Ectodermal cell (in vitro differentiated cells): ENCODE measurements at regions not wholly inside any gene's neighbourhood (a gene's known extent, or its start where the extent isn't known, plus 50 kb on each side); places are given as distances from the start of the nearest gene placed in this dataset.

Source experiments
- H3K27ac ChIP-seq: 2 replicates; pipeline ENCODE4 v1.7.0; 2013; ENCODE audit warnings: mild to moderate bottlenecking, low read depth, low read length; ENCODE audit not compliant: insufficient read depth, poor library complexity, severe bottlenecking
- H3K27me3 ChIP-seq: 2 replicates; pipeline ENCODE4 v1.7.0; 2013; ENCODE audit warnings: mild to moderate bottlenecking, low read length; ENCODE audit not compliant: insufficient read depth, control insufficient read depth, poor library complexity, severe bottlenecking
- H3K36me3 ChIP-seq: one replicate; pipeline ENCODE4 v1.7.0; 2013; ENCODE audit warnings: low read length; ENCODE audit not compliant: control insufficient read depth, insufficient read depth
- H3K4me1 ChIP-seq: one replicate; pipeline ENCODE4 v1.7.0; 2013; ENCODE audit warnings: low read length; ENCODE audit not compliant: control insufficient read depth, insufficient read depth
- H3K4me3 ChIP-seq: 2 replicates; pipeline ENCODE4 v1.7.0; 2013; ENCODE audit warnings: low read depth, low read length, control low read depth; ENCODE audit not compliant: insufficient read depth
- H3K9me3 ChIP-seq: 2 replicates; pipeline ENCODE4 v1.7.0; 2013; ENCODE audit warnings: mild to moderate bottlenecking, low read length, moderate library complexity; ENCODE audit not compliant: control insufficient read depth
- WGBS, 2 experiments: methylation state at CpG; one replicate each; pipeline ENCODE4 v1.1.7; 2013; ENCODE audit warnings: missing lambda C conversion rate in 2 of 2; 5-methylcytosine and 5-hydroxymethylcytosine counted together

GRCh38 chr20:21003902-21004301 lies 102.3 kb downstream of the LINC00237 start:
- Histone ChIP-seq H3K4me3 (no peak overlapping the region), H3K36me3 (no peaks in the 10 kb centered on the region), H3K9me3 (no peaks in the 10 kb centered on the region), H3K4me1 (no peaks in the 10 kb centered on the region), H3K27ac (no peak overlapping the region), H3K27me3 (no peaks in the 10 kb centered on the region)
- 94 to 98% methylated on average over 2 of the region's 2 CpGs for WGBS, 2 experiments

GRCh38 chr20:21002486-21002885 lies 103.7 kb downstream of the LINC00237 start:
- Histone ChIP-seq H3K36me3 (no peaks in the 10 kb centered on the region), H3K27me3 (no peaks in the 10 kb centered on the region), H3K27ac (no peak overlapping the region), H3K9me3 (no peaks in the 10 kb centered on the region), H3K4me3 (no peak overlapping the region), H3K4me1 (no peaks in the 10 kb centered on the region)
- 90 to 96% methylated on average over 7 to 8 of the region's 8 CpGs for WGBS, 2 experiments

- Histone ChIP-seq H3K4me1 (no peaks in the 10 kb centered on the region), H3K4me3 (no peak overlapping the region), H3K27ac (no peak overlapping the region), H3K9me3 (no peaks in the 10 kb centered on the region), H3K27me3 (no peaks in the 10 kb centered on the region), H3K36me3 (no peaks in the 10 kb centered on the region)
- 92 to 93% methylated on average over 12 of the region's 12 CpGs for WGBS, 2 experiments
Observed at GRCh38 chr20:20993372-20993771, 112.8 kb downstream of the LINC00237 start.

GRCh38 chr20:20992686-20993360 lies 113.3 kb downstream of the LINC00237 start:
- Histone ChIP-seq H3K4me1 (no peaks in the 10 kb centered on the region), H3K36me3 (no peaks in the 10 kb centered on the region), H3K9me3 (no peaks in the 10 kb centered on the region), H3K27me3 (no peaks in the 10 kb centered on the region), H3K27ac (no peak overlapping the region), H3K4me3 (no peak overlapping the region)
- 96% methylated on average over 14 of the region's 15 CpGs for WGBS, 2 experiments

GRCh38 chr20:20992277-20992676 lies 113.9 kb downstream of the LINC00237 start:
- H3K27me3 ChIP-seq = no peaks in the 10 kb centered on the region
- 94 to 100% methylated on average over 5 to 7 of the region's 7 CpGs for WGBS, 2 experiments
- H3K27ac ChIP-seq = no peak overlapping the region
- H3K36me3 ChIP-seq = no peaks in the 10 kb centered on the region
- H3K4me1 ChIP-seq = no peaks in the 10 kb centered on the region
- no peaks in the 10 kb centered on the region for H3K9me3 ChIP-seq
- H3K4me3 ChIP-seq = no peak overlapping the region

- H3K27me3 ChIP-seq = no peaks in the 10 kb centered on the region
- no peaks in the 10 kb centered on the region for H3K4me1 ChIP-seq
- 80 to 86% methylated on average over 3 of the region's 3 CpGs for WGBS, 2 experiments
- no peak overlapping the region for H3K4me3 ChIP-seq
- H3K27ac ChIP-seq = no peak overlapping the region
- no peaks in the 10 kb centered on the region for H3K36me3 ChIP-seq
- no peaks in the 10 kb centered on the region for H3K9me3 ChIP-seq
Observed at GRCh38 chr20:20989081-20989480, 117.1 kb downstream of the LINC00237 start.

GRCh38 chr20:20979934-20980333 lies 126.2 kb downstream of the LINC00237 start:
- no peak overlapping the region for H3K4me3 ChIP-seq
- no peaks in the 10 kb centered on the region for H3K9me3 ChIP-seq
- H3K27me3 ChIP-seq = no peaks in the 10 kb centered on the region
- H3K4me1 ChIP-seq = no peaks in the 10 kb centered on the region
- no peaks in the 10 kb centered on the region for H3K36me3 ChIP-seq
- no peak overlapping the region for H3K27ac ChIP-seq

- H3K9me3 ChIP-seq = no peaks in the 10 kb centered on the region
- no peaks in the 10 kb centered on the region for H3K4me1 ChIP-seq
- H3K36me3 ChIP-seq = no peaks in the 10 kb centered on the region
- 94% methylated on average over 5 of the region's 5 CpGs for WGBS, 2 experiments
- H3K27me3 ChIP-seq = no peaks in the 10 kb centered on the region
- H3K4me3 ChIP-seq = no peak overlapping the region
- no peak overlapping the region for H3K27ac ChIP-seq
Observed at GRCh38 chr20:20977786-20978185, 128.4 kb downstream of the LINC00237 start.

- Histone ChIP-seq H3K9me3 (no peaks in the 10 kb centered on the region), H3K36me3 (no peaks in the 10 kb centered on the region), H3K27ac (no peak overlapping the region), H3K4me3 (no peak overlapping the region), H3K27me3 (no peaks in the 10 kb centered on the region), H3K4me1 (no peaks in the 10 kb centered on the region)
- WGBS, 2 experiments = 95 to 100% methylated on average over 1 of the region's 1 CpG
Observed at GRCh38 chr20:20972490-20972889, 133.7 kb downstream of the LINC00237 start.

- Histone ChIP-seq H3K27me3 (no peaks in the 10 kb centered on the region), H3K36me3 (no peaks in the 10 kb centered on the region), H3K9me3 (no peaks in the 10 kb centered on the region), H3K4me3 (no peak overlapping the region), H3K4me1 (no peaks in the 10 kb centered on the region), H3K27ac (no peak overlapping the region)
- 92 to 94% methylated on average over 6 of the region's 6 CpGs for WGBS, 2 experiments
Observed at GRCh38 chr20:20971810-20972209, 134.3 kb downstream of the LINC00237 start.

- no peaks in the 10 kb centered on the region for H3K36me3 ChIP-seq
- no peak overlapping the region for H3K27ac ChIP-seq
- 54 to 57% methylated on average over 3 of the region's 3 CpGs for WGBS, 2 experiments
- no peaks in the 10 kb centered on the region for H3K27me3 ChIP-seq
- H3K4me1 ChIP-seq = no peaks in the 10 kb centered on the region
- H3K9me3 ChIP-seq = no peaks in the 10 kb centered on the region
- H3K4me3 ChIP-seq = no peak overlapping the region
Observed at GRCh38 chr20:20970841-20971240, 135.3 kb downstream of the LINC00237 start.
